ENCODE measurements at regions not wholly inside any gene's neighbourhood (a gene's known extent, or its start where the extent isn't known, plus 50 kb on each side); places are given as distances from the start of the nearest gene placed in this dataset.

GRCh38 chr12:114944736-114945135 lies 260.8 kb upstream of the TBX3 start:
- DNase-seq (ENCODE audit: low spot score in 2 of 2): no peak
- no peak overlapping the region for H3K4me3 ChIP-seq (ENCODE audit: low read depth, poor library complexity, severe bottlenecking)
- TF ChIP-seq CTCF (IDR thresholded peaks at IDR 0.05) (no peak), POLR2A (IDR thresholded peaks at IDR 0.05) (no peak)
- 93 to 94% methylated on average over 4 of the region's 4 CpGs for WGBS, 2 donors
- intact Hi-C loops (cut with DNase I; ENCODE audit: low total_unique reads): no loop called here

- no peak overlapping the region for H3K4me3 ChIP-seq (ENCODE audit: low read depth, poor library complexity, severe bottlenecking)
- 86 to 87% methylated on average over 1 of the region's 1 CpG for WGBS, 2 donors
- DNase-seq (ENCODE audit: low spot score in 2 of 2): no peak
- no peak for TF ChIP-seq POLR2A (IDR thresholded peaks at IDR 0.05)
- TF ChIP-seq CTCF (IDR thresholded peaks at IDR 0.05): no peak
- intact Hi-C loops (cut with DNase I; ENCODE audit: low total_unique reads): no loop called here
Observed at GRCh38 chr12:114943601-114944000, 259.6 kb upstream of the TBX3 start.

GRCh38 chr12:114938487-114939210 lies 254.7 kb upstream of the TBX3 start:
- TF ChIP-seq CTCF (IDR thresholded peaks at IDR 0.05): no peak
- no peak for TF ChIP-seq POLR2A (IDR thresholded peaks at IDR 0.05)
- no peak overlapping the region for H3K4me3 ChIP-seq (ENCODE audit: low read depth, poor library complexity, severe bottlenecking)
- intact Hi-C loops (cut with DNase I; ENCODE audit: low total_unique reads): no loop called here
- no peak for DNase-seq (ENCODE audit: low spot score in 2 of 2)
- 84 to 90% methylated on average over 18 of the region's 18 CpGs for WGBS, 2 donors

- TF ChIP-seq POLR2A (IDR thresholded peaks at IDR 0.05) (no peak), CTCF (IDR thresholded peaks at IDR 0.05) (no peak)
- no peak overlapping the region for H3K4me3 ChIP-seq (ENCODE audit: low read depth, poor library complexity, severe bottlenecking)
- 71 to 72% methylated on average over 11 of the region's 11 CpGs for WGBS, 2 donors
- intact Hi-C loops (cut with DNase I; ENCODE audit: low total_unique reads): no loop called here
- DNase-seq (ENCODE audit: low spot score in 2 of 2): no peak
Observed at GRCh38 chr12:114936148-114937079, 252.4 kb upstream of the TBX3 start.

GRCh38 chr12:114935658-114936057 lies 251.7 kb upstream of the TBX3 start:
- no peak for DNase-seq (ENCODE audit: low spot score in 2 of 2)
- intact Hi-C loops (cut with DNase I; ENCODE audit: low total_unique reads): no loop called here
- WGBS, 2 donors: 60 to 97% methylated on average over 2 of the region's 2 CpGs
- H3K4me3 ChIP-seq (ENCODE audit: low read depth, poor library complexity, severe bottlenecking): no peak overlapping the region
- TF ChIP-seq POLR2A (IDR thresholded peaks at IDR 0.05) (no peak), CTCF (IDR thresholded peaks at IDR 0.05) (no peak)

Measured in lower leg skin (tissue), 4 donors.